AG20443 (cell line): ENCODE measurements at regions not wholly inside any gene's neighbourhood (a gene's known extent, or its start where the extent isn't known, plus 50 kb on each side); places are given as distances from the start of the nearest gene placed in this dataset.
"Not testable (repeated sequence)": the region's sequence is repeated elsewhere in the genome, so short reads cannot be mapped to it uniquely, and the experiment has no call there.

ENCODE experiments used
- DNase-seq: peaks from one replicate; pipeline ENCODE4 v3.0.0; 2012; ENCODE audit warnings: low spot score, mixed read lengths

GRCh38 chr9:65566018-65566417, 109.7 kb upstream of the ZNG1E start:
- DNase-seq: not testable (repeated sequence)

DNA sequence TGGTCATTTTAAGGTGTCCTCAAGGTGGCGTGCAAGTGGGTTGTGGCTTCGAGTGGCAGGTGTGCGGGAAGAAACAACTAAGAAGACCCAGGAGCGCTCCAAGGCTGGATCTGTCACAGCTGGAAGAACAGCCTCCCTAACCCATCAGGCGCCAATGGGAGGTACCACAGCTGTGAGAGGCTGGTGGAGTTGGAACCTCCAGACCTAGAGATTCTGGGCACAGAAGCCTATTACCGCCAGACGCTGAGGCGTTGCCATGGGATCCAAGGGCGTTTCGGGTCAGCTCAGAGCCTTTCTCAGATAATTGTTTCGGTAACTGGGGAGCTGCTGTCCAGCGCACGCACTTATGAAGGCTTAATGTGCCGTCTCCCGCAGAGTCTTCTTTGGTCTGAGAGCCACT, 156.7 kb upstream of the ZNG1E start:
- DNase-seq: not testable (repeated sequence)

DNA sequence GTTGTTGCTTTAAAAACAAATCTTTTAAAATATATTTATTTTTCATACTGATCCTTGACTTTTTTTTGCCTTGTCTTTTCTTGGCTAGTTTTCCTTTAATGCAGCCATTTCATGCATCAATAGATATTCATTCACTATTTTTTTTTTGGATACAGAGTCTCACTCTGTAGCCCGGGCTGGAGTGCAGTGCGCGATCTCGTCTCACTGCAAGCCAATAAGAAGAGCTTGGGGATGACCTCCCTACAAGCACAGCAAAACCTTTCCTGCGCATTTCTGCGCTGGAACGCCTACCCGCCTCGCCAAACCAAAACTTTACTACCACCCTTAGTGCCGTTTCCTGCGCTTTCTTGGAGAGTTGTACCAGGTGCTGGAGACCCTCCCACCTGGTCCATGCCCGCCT, 161.3 kb upstream of the ZNG1E start:
- DNase-seq: not testable (repeated sequence)

DNA sequence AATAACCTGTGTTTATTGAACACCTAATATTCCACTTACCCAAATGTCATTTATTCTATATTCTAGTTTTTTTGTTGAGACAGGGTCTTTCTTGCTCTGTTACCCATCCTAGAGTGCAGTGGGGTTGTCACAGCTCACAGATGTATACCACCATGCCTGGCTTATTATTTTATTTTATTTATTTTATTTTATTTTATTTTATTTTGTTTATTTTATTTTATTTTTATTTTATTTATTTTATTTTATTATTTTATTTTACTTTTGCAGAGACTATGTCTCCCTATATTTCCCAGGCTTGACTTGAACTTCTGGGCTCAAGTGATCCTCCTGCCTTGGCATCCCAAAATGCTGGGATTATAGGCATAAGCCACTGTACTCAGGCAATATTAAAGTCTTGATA, 167.8 kb upstream of the ZNG1E start:
- DNase-seq: not testable (repeated sequence)

DNA sequence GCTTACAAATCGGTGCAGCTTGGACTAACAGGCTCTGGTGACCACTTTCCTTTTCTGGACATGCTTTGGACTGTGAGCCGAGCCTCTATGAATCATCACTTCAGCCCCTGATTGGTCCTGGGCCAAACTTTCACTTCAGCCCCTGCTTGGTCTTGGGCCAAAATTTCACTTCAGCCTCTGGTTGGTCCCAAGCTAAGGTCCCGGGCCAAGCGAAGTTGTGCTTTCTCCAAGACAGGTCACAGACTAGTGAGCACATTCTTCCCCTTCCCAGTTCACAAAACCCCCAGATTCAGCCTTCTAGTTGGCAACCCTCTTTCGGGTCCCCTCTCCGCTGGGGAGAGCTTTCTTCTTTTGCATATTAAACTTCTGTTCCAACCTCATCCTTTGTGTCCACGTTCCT, 171.0 kb upstream of the ZNG1E start:
- DNase-seq: not testable (repeated sequence)

GRCh38 chr9:65503696-65504095, 172.0 kb upstream of the ZNG1E start:
- not testable (repeated sequence) for DNase-seq

GRCh38 chr9:65482890-65483289, 192.8 kb upstream of the ZNG1E start:
- not testable (repeated sequence) for DNase-seq

DNA sequence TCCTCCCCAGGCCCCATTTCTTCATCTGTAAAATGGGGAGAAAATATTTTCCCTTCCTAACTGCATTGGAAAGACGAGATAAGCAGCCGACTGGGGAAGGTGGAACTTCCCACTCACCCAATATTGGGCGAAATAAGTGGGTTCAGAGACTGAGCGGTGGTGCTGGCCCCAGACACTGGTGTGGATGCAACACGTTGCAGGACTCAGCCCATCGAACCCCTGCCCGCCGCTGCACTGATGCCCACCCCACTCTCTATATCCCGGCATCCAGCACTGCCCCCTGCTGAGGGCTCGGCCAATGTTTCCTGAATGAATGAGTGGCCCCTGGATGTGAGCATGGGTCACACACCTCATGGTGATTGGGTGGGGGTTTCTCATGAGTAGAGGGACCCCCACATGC, 194.4 kb upstream of the ZNG1E start:
- DNase-seq: not testable (repeated sequence)

- not testable (repeated sequence) for DNase-seq
These were observed 189.9 kb upstream of the FOXD4L5 start for GRCh38 chr9:65474891-65475290.

GRCh38 chr9:65473059-65473822, 188.2 kb upstream of the FOXD4L5 start:
- DNase-seq: not testable (repeated sequence)

DNA sequence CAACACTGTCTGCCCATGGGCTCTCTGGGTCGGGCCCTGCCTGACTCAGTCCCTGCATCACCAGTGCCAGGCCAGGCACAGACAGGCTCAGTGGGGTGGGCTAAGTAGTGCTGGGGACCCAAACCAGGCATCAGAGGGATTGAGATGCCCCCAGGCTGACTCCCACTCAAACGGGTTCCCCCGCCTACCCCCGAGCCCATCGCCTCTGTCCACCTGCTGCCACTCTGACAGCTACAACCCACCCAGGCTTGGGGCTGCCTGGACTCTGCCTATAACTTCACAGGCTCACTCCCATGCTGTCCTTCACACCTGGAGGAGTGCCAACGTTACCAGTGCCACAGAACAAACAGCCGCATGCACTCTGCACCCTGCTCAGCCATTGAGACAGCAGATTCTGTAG, 186.1 kb upstream of the FOXD4L5 start:
- not testable (repeated sequence) for DNase-seq

DNA sequence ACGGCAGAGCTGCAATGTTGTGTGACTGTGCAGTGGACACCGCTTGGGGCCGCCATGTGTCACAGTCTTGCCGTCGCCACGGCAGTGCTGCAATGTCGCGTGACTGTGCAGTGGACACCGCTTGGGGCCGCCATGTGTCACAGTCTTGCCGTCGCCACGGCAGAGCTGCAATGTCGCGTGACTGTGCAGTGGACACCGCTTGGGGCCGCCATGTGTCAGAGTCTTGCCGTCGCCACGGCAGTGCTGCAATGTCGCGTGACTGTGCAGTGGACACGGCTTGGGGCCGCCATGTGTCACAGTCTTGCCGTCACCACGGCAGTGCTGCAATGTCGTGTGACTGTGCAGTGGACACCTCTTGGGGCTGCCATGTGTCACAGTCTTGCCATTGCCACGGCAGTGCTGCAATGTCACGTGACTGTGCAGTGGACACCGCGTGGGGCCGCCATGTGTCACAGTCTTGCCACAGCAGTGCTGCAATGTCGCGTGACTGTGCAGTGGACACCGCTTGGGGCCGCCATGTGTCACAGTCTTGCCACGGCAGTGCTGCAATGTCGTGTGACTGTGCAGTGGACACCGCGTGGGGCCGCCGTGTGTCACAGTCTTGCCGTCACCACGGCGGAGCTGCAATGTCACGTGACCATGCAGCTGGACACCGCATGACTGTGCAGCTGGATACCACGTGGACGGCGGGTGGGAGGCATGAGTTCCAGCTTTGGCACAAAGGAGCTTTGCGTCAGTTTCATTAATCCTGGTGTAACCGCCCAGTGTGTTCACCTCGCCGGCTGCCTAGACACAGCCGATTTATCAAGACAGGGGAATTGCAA, 182.1 kb upstream of the FOXD4L5 start:
- DNase-seq: not testable (repeated sequence)

DNA sequence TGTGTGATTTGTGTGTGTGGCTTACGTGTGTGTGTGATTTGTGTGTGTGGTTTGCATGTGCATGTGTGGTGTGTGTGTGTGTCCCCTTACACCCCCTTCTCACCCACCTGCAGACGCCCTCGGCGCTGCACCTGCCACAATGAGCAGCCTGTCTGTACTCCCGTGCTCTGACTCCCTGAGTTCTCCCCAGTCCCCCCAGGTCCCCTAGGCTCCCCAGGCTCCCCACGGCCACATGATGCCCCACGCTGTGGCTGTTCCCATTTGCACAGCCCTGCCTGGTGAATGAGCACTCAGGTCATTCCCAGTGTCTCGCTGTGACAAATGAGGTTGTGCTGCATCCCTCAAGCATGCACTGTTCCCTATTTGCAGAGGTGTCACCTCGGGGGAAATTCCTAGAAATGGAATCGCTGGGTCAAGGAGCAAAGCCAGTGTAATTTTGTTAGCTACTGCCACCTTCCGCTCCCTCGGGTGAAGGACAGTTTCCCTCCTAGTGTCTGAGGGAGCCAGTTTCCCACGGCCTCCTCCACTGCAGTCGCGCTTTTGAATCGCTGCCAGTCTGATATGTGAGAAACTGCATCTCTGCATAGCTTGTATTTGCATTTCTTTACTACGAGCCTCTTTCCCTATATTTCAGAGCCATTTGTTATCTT, 180.4 kb upstream of the FOXD4L5 start:
- DNase-seq: not testable (repeated sequence)

DNA sequence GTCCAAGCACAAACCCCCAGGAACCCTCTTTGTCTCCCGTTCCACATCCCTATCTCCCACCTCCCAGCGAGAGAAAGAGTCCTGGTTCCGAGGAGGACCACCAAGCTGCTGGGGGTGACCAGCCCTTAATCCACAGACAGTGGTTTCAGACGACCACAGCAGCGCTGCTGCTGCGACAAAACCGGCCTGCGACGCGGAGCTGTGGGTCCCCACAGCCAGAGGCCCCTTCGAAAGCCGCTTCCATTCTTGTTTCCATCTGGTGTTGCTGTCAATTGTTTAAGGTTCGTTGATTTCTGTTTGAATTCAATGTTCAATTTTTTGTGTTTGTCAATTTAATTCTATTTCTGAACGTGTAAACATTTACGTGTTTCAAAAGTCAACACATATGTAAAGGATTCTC, 177.5 kb upstream of the FOXD4L5 start:
- DNase-seq: not testable (repeated sequence)

DNA sequence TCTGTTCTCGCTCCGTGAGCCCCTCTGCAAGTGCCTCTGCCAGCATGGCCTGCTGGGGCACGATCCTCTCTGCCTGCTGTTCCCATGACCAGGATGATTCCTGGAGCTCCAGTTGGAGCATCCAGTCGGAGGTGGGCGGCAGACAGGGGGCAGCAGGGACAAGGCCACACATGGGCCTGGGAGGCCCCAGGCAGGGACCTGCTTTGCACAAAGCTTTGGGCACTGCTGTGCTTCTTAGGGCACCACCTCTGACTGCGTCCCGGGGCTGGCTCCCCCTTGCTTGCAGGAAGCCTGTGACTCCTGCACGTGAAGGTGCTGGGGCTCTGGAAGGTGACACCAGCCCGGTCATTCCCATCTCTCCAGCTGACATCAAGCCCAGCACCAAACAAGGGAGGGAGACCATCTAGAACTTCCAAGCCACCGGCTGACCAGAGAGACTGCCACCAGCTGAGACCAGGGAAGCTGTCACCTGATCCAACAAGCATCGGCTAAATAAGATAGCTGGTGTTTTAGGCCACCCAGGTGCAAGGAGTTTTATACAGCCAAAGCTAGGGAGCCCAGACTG, 174.8 kb upstream of the FOXD4L5 start:
- no peak for DNase-seq

- no peak for DNase-seq
These were observed 174.0 kb upstream of the FOXD4L5 start for GRCh38 chr9:65458992-65459391.

DNA sequence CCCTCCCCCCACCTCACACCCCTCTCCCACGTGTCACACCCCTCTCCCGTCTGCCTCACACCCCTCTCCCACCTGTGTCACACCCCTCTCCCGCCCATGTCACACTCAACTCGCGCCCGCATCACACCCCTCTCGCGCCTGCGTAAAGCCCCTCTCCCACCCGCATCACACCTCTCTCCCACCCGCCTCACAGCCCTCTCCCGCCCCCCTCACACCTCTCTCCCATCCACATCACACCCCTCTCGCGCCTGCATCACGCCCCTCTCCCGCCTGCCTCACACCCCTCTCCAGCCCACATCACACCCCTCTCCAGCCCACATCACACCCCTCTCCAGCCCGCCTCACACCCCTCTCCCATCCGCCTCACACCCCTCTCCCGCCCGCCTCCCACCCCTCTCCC, 173.5 kb upstream of the FOXD4L5 start:
- no peak for DNase-seq

DNA sequence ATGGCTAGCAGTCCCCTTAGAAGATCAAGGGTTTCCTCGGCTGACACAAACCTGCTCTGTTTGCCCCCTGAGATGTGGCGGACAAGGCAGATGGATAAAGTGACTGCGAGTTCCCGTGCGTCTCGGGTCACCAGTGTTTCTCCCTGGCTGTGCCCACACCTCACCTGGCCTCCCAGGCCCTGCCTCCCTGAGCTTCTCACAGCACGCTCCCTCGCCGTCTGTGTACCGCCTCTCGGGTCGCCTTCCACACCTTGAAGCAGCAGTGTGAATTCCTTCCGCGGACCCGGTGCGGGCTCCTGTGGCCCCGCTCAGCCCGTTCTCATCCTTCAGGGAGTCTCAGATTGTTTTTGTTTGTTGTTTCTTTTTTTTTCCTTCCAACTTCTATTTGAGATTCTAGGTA, 172.0 kb upstream of the FOXD4L5 start:
- DNase-seq: not testable (repeated sequence)

DNA sequence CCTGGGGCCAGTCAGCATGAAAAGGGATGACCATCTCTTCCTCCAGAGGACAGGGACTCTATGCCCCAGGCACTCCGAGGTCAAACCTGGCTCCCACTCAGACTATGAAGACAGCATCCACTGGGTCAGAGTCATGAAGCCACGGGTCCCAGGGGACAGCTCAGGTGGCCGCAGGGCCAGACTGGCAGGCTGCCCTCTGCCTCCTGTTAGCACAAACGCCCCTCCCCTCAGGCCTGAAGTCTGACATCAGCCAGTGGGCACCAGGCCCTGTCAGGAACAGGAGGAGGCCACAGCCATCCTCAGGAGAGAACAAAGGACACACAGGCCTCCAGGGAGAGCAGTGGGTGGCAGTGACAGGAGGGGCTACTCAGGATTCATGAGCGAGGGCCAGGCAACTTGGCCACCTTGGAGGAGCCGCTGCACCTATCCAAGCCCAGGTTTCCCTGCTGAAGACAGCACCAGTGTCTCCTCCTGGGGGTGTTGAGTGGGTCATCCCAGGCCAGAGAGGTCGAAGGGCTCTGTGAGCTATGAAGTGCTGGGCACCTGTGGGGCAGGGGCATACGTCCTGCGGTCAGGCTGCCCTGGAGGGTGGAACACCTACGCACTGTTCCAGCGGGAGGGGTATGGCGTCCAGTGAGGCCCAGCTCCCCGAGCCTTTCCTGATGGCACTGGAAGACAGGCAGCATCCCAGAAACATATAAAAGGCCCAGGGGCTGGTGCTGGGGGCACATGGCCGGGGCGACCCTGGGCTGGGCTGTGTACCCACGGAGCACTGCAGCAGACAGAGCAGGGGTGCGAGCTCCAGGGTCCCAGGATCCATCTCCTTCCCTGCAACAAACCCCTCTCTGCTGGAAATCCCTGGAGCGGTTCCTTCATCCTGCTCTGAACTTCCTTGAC, 171.0 kb upstream of the FOXD4L5 start:
- DNase-seq: not testable (repeated sequence)

DNA sequence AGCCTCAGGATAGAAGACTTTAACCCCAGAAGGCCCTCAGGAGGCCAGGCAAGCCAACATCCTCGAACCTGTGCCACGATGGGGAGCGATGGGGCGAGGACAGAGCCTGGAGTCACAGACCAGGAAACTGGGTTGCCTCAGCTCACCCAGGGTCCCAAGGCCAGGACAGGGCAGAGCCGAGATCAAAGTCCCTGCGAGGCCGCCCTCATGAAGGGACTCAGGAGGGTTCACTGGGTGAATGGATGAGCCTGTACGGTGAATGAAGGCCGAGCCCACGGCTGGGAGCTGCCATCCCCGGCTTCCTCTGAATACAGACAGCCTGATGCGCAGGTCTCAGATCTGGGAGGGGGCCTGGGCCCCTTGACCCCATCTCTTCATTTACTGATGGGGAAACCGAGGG, 170.1 kb upstream of the FOXD4L5 start:
- not testable (repeated sequence) for DNase-seq

DNA sequence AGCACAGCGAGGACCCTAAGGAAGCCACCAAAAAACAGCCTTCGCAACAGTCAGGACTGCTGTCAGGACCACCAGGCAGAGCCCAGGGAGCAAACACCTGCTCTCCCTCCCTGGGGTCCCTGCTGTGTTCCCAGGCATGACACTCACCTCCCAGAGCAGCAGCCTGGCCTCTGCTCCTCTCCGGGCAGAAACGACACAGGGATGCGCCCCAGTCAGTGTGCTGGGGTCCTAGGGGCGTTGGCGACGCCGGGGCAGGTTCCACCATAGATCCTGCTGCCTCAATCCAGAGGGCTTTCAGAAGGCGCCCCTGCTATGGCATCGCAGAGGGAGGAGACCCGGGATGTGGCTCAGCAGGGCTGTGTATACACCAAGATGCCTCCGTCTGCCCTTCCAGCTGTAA, 169.7 kb upstream of the FOXD4L5 start:
- DNase-seq: not testable (repeated sequence)
